Stimulated activated memory B cell treated with anti-CD40 and anti-IgM and Interleukin-4, amounts not matched to agents 10 μg/mL and 1 μg/mL and 100 μg/mL, for 72 hours (primary cell): ENCODE measurements at regions not wholly inside any gene's neighbourhood (a gene's known extent, or its start where the extent isn't known, plus 50 kb on each side); places are given as distances from the start of the nearest gene placed in this dataset.
A peak's percentile ranks its signal among the peaks of the same experiment; 100 is the strongest.

Experiments
- ATAC-seq: fragments of 150-1000 bp; cut with Tn5 transposase; 2 replicates; pipeline ENCODE4 v1.10.0; 2021
- H3K27ac Mint-ChIP-seq: one replicate; pipeline ENCODE4 v1.8.0; 2022; ENCODE audit warnings: mild to moderate bottlenecking, mixed read lengths
- H3K27me3 Mint-ChIP-seq: one replicate; pipeline ENCODE4 v1.8.0; 2022; ENCODE audit warnings: mixed read lengths
- H3K36me3 Mint-ChIP-seq: one replicate; pipeline ENCODE4 v1.8.0; 2022; ENCODE audit warnings: mixed read lengths
- H3K4me1 Mint-ChIP-seq: one replicate; pipeline ENCODE4 v1.8.0; 2022; ENCODE audit warnings: mixed read lengths
- H3K4me3 Mint-ChIP-seq: one replicate; pipeline ENCODE4 v1.8.0; 2022; ENCODE audit warnings: mild to moderate bottlenecking, moderate library complexity, mixed read lengths
- H3K9me3 Mint-ChIP-seq: one replicate; pipeline ENCODE4 v1.8.0; 2022; ENCODE audit warnings: mixed read lengths

DNA sequence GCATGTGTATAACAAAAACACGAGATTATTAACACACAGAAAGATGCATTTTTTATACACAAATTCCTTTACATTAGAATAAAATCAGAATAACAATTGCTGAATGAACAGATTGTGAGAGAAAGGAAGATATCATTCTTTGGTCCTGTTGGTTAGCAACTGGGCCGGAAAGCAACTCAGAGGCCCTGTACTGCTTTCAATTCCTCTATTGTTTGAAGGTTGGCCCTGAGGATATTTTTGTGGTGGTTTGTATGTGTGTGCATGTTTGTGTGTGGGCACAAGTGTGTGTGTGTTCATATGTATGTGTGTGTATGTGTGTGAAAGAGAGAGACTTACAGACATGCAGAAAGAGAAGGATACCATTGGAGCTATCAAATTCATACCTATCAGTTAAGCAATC is 356.8 kb upstream of the DMAC1 start:
- Mint-ChIP-seq H3K4me3 (no peak overlapping the region), H3K4me1 (peaks cover 10% of the 10 kb centered on the region), H3K9me3 (no peaks in the 10 kb centered on the region), H3K27me3 (no peaks in the 10 kb centered on the region), H3K36me3 (no peaks in the 10 kb centered on the region), H3K27ac (no peak overlapping the region)
- peak; percentile 87 for ATAC-seq

DNA sequence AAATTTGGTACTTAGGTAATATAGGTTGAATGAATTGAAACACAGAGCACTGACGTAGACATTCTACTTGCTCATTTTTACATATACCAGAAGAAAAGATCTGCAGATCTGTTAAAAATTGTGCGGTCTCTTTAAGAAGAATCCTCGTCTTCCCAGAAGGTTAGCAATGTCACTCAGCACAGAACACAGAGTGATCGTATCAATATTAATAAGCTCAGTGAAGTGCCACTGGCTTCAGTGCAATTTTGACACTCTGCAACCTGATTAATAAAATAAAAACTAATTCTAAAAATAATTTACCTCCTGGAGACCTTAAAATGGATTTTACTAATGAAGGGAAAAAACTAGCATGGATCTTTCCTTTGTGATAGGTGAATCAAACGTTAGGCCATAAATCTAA is 356.1 kb upstream of the DMAC1 start:
- peaks cover 2% of the 10 kb centered on the region for H3K9me3 Mint-ChIP-seq
- H3K4me3 Mint-ChIP-seq: no peak overlapping the region
- no peaks in the 10 kb centered on the region for H3K36me3 Mint-ChIP-seq
- no peak overlapping the region for H3K27ac Mint-ChIP-seq
- H3K4me1 Mint-ChIP-seq: peaks cover 10% of the 10 kb centered on the region
- H3K27me3 Mint-ChIP-seq: no peaks in the 10 kb centered on the region
- ATAC-seq: no peak

DNA sequence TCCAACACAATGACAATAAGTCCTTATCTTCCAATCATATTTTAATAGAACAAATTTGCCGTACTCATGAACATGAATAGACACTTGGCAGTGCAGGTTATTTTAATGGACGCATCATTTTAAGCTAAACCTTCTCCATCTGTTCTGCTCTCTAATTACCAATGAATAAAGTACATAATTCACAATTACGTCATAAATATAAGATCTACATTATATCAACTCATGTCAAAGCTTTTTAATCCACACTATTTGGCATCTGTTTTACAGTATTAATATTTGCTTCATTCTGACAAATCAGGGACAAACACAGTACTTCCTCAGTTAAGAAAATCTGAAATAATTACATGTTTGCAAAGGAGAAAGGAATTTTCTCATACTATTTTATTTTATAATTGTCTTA is 344.1 kb upstream of the DMAC1 start:
- H3K27me3 Mint-ChIP-seq: no peaks in the 10 kb centered on the region
- H3K4me1 Mint-ChIP-seq: no peaks in the 10 kb centered on the region
- no peak for ATAC-seq
- no peaks in the 10 kb centered on the region for H3K9me3 Mint-ChIP-seq
- H3K36me3 Mint-ChIP-seq: no peaks in the 10 kb centered on the region
- H3K4me3 Mint-ChIP-seq: no peak overlapping the region
- H3K27ac Mint-ChIP-seq: no peak overlapping the region

DNA sequence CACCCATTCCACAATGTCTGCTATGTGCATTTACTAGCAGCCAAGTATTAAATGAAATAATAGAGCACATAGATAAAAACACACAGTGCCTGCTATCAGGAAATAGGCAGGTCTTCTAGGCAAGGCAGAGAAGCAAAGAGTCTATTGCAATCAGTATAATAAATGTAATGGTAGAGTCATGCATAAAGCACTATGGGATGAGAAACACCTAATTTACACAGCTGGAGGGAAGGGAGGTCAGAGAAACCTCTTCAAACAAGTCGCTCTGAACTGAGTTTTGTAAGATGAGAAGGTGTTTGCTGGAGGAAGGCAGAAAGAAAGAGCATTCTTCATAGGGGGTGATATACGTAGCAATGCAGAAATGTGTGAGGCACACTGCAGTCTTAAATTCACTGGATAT is 341.0 kb upstream of the DMAC1 start:
- no peak for ATAC-seq
- no peaks in the 10 kb centered on the region for H3K27me3 Mint-ChIP-seq
- no peak overlapping the region for H3K4me3 Mint-ChIP-seq
- no peak overlapping the region for H3K27ac Mint-ChIP-seq
- H3K36me3 Mint-ChIP-seq: no peaks in the 10 kb centered on the region
- H3K4me1 Mint-ChIP-seq: no peaks in the 10 kb centered on the region
- no peaks in the 10 kb centered on the region for H3K9me3 Mint-ChIP-seq

DNA sequence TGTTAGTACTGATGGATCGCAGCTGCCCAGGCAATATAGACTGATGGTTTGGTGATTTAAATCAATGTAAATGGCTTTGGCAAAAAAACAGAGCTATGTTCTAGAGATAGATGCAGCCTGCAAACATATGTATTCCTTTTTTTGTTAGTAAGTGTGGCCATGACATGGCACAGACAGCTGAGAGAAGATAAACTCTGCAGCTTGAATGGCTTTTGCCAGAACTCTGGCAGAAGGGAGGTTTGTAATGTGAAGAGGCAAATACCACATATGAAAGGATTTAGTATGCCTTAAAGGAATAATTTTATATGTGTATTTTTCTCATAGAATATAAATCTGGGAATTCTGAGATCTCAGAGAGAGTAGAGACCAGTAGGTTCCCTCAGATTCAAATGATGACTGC is 340.2 kb upstream of the DMAC1 start:
- Mint-ChIP-seq H3K9me3 (no peaks in the 10 kb centered on the region), H3K27ac (no peak overlapping the region)

DNA sequence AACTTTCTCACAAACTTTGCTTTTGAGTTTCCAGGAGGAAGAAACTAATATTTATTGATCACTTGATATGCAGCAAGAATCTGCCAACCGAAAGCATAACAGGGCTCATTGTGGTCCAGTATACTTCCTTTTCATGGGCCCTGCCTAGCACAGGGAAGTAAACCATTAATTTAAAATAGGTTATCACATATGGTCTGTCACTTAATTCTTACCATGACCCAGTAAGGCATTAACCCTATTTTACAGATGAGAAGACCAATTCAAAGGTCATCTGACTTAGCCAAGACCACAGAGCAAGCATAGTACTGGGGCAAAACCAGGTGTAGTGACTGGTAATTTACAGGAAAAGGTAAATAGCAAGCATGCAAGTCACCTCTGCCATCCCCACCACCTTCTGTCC is 336.9 kb upstream of the DMAC1 start:
- H3K4me1 Mint-ChIP-seq: no peaks in the 10 kb centered on the region
- H3K36me3 Mint-ChIP-seq: no peaks in the 10 kb centered on the region

More for the DNA sequence above, 340.2 kb upstream of the DMAC1 start:
- H3K4me1 Mint-ChIP-seq: no peaks in the 10 kb centered on the region
- H3K27me3 Mint-ChIP-seq: no peaks in the 10 kb centered on the region
- no peak overlapping the region for H3K4me3 Mint-ChIP-seq
- ATAC-seq: no peak
- H3K36me3 Mint-ChIP-seq: no peaks in the 10 kb centered on the region

DNA sequence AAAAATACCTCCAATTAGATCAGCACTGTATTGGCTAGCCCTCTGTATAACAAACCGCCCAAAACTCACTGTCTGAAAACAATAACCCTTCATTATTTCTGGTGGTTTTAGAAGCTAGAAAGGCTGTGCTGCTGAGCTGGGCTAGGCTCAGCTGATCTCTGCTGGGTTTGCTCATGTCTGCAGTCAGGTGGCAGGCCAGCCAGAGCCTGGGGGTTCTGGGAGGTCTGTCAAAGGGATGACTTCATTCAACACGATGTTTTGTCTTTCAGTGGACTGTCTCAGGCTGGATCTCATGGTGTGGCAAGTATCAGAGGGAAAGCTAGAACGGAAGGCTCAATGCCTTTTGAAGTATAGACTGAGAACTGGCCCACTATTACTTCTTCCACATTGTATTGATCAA is 335.1 kb upstream of the DMAC1 start:
- H3K27me3 Mint-ChIP-seq: no peaks in the 10 kb centered on the region
- no peaks in the 10 kb centered on the region for H3K4me1 Mint-ChIP-seq
- H3K9me3 Mint-ChIP-seq: no peaks in the 10 kb centered on the region
- no peak for ATAC-seq
- no peak overlapping the region for H3K27ac Mint-ChIP-seq
- no peaks in the 10 kb centered on the region for H3K36me3 Mint-ChIP-seq
- no peak overlapping the region for H3K4me3 Mint-ChIP-seq

More for the DNA sequence above, 336.9 kb upstream of the DMAC1 start:
- Mint-ChIP-seq H3K9me3 (no peaks in the 10 kb centered on the region), H3K27me3 (no peaks in the 10 kb centered on the region), H3K4me3 (no peak overlapping the region), H3K27ac (no peak overlapping the region)
- no peak for ATAC-seq

DNA sequence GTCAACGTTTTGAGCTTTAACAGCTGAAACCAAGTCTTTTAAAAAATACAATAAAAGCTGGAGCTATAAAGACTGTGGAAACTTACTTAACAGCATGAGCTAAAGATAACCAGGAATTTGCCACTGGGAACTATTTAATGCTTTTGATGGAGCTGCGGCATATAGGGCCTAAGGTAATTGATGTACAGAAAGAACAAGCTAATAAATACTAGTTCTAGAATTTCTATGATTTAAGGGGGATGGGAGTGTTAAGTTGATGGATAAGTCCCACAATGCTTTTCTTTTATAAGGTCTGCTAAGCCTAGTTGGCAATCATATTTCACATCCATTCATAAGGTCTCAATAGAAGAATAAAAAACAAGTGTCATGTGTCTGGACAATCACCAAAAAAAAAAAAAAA is 334.0 kb upstream of the DMAC1 start:
- Mint-ChIP-seq H3K4me3 (no peak overlapping the region), H3K36me3 (no peaks in the 10 kb centered on the region), H3K9me3 (no peaks in the 10 kb centered on the region), H3K27ac (no peak overlapping the region), H3K4me1 (no peaks in the 10 kb centered on the region), H3K27me3 (no peaks in the 10 kb centered on the region)
- ATAC-seq: no peak

DNA sequence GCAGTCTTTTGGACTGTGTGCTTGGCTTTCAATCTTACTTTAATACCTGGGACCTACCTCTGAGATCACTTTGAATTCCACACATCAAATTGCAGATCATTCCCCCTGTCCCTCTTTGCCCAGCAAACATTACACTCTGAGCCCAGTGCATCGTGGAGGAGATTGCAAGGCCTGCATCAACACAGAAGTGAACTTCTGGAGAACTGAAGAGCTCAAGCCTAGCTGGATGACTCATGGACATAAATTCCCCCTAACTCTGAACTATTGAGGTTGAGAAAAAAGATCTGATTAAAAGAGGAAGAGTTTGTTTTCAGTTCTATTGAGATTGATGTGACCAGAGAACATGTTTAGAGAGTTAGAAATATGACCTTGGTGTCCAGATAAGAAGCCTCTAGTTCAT is 316.0 kb upstream of the DMAC1 start:
- H3K4me3 Mint-ChIP-seq: no peak overlapping the region
- H3K27me3 Mint-ChIP-seq: no peaks in the 10 kb centered on the region
- no peaks in the 10 kb centered on the region for H3K36me3 Mint-ChIP-seq
- peaks cover 25% of the 10 kb centered on the region for H3K4me1 Mint-ChIP-seq
- ATAC-seq: peak; percentile 87
- peak overlapping the region; percentile 40 for H3K27ac Mint-ChIP-seq
- H3K9me3 Mint-ChIP-seq: peaks cover 4% of the 10 kb centered on the region

DNA sequence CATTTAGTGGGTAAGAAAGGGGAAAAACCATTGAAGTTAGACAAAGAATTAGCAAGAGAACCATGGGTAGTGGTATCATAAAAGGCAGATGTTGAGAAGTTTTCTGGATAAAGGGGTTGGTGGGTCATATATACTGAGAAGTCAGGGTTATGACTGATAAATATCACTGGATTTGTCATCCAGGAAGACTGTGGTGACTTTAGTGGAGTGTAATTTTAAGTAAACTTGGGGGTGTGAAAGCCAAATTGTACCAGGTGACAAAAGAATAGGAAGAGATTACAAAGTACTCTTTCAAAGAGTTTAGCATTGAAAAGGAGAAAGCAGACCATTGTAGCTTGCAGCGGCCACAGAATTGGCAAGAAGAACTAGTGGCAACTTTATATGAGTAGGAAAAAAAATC is 315.2 kb upstream of the DMAC1 start:
- Mint-ChIP-seq H3K9me3 (peaks cover 4% of the 10 kb centered on the region), H3K27ac (peak overlapping the region; percentile 40), H3K4me1 (peaks cover 25% of the 10 kb centered on the region), H3K27me3 (no peaks in the 10 kb centered on the region), H3K4me3 (no peak overlapping the region), H3K36me3 (no peaks in the 10 kb centered on the region)
- no peak for ATAC-seq

DNA sequence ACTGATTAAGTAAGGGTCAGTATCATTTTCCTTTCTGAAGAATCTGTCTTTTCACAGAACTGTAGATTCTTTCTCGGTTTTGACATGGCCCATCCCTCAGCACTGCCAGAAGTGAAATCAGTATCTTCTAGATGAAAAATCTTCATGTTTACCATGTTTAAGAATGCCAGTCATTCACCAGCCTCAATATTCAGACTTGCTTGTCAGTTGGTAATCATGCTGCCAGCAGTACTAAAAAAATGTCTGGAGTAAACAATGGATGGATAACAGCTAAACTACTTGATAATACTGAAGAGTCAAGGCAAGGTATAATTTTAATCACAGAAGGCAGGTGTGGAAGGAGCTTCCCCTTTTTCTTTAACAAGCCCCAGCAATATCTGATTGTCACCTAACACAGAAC is 306.8 kb upstream of the DMAC1 start:
- no peak for ATAC-seq
- Mint-ChIP-seq H3K9me3 (peaks cover 2% of the 10 kb centered on the region), H3K27ac (no peak overlapping the region), H3K4me3 (no peak overlapping the region), H3K27me3 (no peaks in the 10 kb centered on the region), H3K4me1 (no peaks in the 10 kb centered on the region), H3K36me3 (no peaks in the 10 kb centered on the region)

DNA sequence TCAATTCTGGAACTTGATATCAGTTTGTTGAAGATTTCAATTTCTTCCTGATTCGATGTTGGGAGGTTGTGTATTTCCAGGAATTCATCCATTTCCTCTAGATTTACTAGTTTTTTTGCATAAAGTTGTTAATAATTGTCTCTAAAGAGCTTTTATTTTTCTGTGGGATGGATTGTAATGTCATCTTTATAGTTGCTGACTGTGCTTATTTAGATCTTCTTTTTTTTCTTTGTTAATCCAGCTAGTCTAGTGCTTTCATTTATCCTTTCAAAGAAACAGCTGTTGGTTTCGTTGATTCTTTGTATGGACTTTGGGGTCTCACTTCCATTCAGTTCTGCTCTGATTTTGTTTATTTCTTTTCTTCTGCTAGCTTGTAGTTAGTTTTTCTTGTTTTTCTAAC is 302.0 kb upstream of the DMAC1 start:
- Mint-ChIP-seq H3K4me1 (no peaks in the 10 kb centered on the region), H3K4me3 (no peak overlapping the region), H3K27ac (no peak overlapping the region)

DNA sequence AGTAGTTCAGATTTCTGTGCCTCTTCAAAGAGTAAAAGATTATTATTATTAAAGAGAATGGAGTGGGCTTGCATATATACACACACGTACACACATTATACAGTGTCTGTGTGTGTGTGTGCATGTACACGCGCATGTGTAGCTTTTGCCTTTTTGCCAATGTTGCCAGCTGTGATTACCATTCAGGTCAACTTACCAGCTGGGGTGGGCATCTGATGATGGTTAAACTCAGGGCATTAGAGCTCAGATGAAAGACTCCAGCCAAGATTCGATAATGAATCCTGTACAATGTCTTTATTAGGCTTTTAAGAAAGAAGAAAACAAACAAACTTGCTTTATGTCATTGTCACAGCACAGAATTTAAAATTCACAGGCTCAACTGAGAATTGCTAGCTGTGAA is 296.5 kb upstream of the DMAC1 start:
- Mint-ChIP-seq H3K4me3 (no peak overlapping the region), H3K4me1 (no peaks in the 10 kb centered on the region), H3K27ac (no peak overlapping the region), H3K36me3 (no peaks in the 10 kb centered on the region), H3K9me3 (peaks cover 6% of the 10 kb centered on the region), H3K27me3 (no peaks in the 10 kb centered on the region)
- no peak for ATAC-seq

More for the DNA sequence above, 302.0 kb upstream of the DMAC1 start:
- peaks cover 8% of the 10 kb centered on the region for H3K9me3 Mint-ChIP-seq
- ATAC-seq: no peak
- no peaks in the 10 kb centered on the region for H3K36me3 Mint-ChIP-seq
- H3K27me3 Mint-ChIP-seq: no peaks in the 10 kb centered on the region

DNA sequence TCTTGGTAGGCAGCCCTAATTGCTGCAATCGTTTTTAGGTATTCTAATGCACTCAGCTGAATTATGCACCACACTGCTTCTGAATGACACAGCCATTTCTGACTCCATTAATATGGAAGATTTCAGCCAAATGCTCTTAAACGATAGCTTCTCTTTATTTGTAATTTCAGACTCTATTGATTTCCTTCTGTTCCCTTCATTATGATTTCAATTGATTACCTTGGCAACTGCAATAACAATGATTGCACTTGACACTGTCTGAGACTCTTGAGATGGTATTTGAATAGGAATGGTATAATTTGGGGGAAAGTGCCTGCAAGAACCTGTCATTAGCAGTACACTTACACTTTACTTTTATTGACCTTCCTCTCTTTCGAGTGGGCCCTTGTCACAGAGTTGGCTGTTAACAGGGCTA is 296.1 kb upstream of the DMAC1 start:
- H3K9me3 Mint-ChIP-seq: peaks cover 6% of the 10 kb centered on the region
- H3K27ac Mint-ChIP-seq: no peak overlapping the region
- H3K27me3 Mint-ChIP-seq: no peaks in the 10 kb centered on the region
- no peak overlapping the region for H3K4me3 Mint-ChIP-seq
- no peaks in the 10 kb centered on the region for H3K36me3 Mint-ChIP-seq
- no peaks in the 10 kb centered on the region for H3K4me1 Mint-ChIP-seq
- ATAC-seq: no peak

DNA sequence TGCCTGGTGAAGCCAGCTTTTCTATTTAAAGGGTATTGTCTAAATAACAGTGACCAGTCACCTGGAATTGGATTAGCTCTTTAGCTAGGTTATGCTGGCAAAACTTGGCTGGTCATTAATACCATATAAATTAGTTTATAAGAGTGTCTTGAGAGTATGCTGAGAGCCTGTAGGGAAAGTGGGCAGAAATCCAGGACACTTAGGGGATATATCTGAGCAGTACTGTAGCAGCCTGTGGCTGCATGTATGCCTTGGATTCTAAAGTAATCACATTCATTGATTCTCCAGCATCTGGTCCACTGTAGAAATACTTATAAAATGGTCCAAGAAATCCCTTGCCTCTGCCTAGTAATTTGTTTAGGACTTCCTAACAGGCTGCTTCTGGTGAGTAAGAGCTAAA is 288.9 kb upstream of the DMAC1 start:
- no peak overlapping the region for H3K27ac Mint-ChIP-seq
- no peaks in the 10 kb centered on the region for H3K9me3 Mint-ChIP-seq
- no peak overlapping the region for H3K4me3 Mint-ChIP-seq
- no peak for ATAC-seq
- peaks cover 16% of the 10 kb centered on the region for H3K27me3 Mint-ChIP-seq
- H3K4me1 Mint-ChIP-seq: no peaks in the 10 kb centered on the region
- H3K36me3 Mint-ChIP-seq: no peaks in the 10 kb centered on the region

DNA sequence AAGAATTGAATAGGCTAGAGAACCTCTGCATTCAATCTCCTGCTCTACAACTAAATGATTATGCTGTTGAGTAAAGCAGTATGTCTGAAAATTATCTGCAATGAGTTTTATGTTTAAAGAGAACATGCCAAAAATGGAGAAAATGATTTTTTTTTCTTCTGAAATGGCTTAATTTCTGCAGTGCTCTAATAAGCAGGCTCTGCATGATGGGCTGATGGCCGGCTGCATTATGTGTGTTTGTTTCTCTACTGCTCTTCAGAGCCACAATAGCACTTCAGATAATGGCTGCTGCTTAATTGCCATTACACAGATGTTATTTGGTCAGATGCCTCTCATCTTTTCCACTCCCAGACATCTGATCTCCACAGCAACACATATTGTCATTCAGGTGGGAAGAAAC is 286.4 kb upstream of the DMAC1 start:
- H3K27ac Mint-ChIP-seq: no peak overlapping the region
- H3K4me3 Mint-ChIP-seq: no peak overlapping the region
- no peaks in the 10 kb centered on the region for H3K36me3 Mint-ChIP-seq
- ATAC-seq: no peak
- H3K9me3 Mint-ChIP-seq: no peaks in the 10 kb centered on the region
- H3K27me3 Mint-ChIP-seq: peaks cover 26% of the 10 kb centered on the region
- no peaks in the 10 kb centered on the region for H3K4me1 Mint-ChIP-seq

DNA sequence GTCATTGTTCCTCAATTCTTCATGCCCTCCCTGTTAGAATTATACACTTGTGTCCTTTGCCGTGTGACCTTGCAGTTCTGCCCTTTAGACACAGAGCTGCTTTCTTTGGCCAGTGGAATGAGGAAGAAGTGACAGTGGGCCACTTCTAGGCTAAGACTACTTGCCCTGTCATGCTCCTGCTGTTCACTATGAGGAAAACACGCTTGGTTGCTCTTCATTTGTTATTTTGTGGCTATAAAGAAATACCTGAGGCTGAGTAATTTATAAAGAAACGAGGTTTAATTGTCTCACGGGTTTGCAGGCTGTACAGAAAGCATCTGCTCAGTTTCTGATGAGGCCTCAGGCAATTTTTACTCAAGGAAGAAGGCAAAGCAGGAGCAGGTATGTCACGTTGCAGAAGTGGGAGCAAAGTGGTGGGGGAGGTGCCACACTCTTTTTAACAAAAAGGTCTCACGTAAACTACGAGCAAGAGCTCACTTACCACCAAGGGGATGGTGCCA is 279.1 kb upstream of the DMAC1 start:
- Mint-ChIP-seq H3K36me3 (no peaks in the 10 kb centered on the region), H3K4me1 (no peaks in the 10 kb centered on the region), H3K9me3 (peaks cover 3% of the 10 kb centered on the region), H3K27ac (no peak overlapping the region), H3K27me3 (peaks cover 10% of the 10 kb centered on the region), H3K4me3 (no peak overlapping the region)
- no peak for ATAC-seq
